GM12891 (cell line): ENCODE measurements at regions not wholly inside any gene's neighbourhood (a gene's known extent, or its start where the extent isn't known, plus 50 kb on each side); places are given as distances from the start of the nearest gene placed in this dataset.

Source experiments
- POLR2A ChIP-seq: IDR thresholded peaks from 2 replicates; pipeline ENCODE4 v1.6.1; 2011; ENCODE audit warnings: low read depth, low read length, control low read depth
- POLR2AphosphoS5 ChIP-seq: IDR thresholded peaks from 2 replicates; pipeline ENCODE4 v1.6.1; 2011; ENCODE audit warnings: low read depth, low read length, control low read depth

DNA sequence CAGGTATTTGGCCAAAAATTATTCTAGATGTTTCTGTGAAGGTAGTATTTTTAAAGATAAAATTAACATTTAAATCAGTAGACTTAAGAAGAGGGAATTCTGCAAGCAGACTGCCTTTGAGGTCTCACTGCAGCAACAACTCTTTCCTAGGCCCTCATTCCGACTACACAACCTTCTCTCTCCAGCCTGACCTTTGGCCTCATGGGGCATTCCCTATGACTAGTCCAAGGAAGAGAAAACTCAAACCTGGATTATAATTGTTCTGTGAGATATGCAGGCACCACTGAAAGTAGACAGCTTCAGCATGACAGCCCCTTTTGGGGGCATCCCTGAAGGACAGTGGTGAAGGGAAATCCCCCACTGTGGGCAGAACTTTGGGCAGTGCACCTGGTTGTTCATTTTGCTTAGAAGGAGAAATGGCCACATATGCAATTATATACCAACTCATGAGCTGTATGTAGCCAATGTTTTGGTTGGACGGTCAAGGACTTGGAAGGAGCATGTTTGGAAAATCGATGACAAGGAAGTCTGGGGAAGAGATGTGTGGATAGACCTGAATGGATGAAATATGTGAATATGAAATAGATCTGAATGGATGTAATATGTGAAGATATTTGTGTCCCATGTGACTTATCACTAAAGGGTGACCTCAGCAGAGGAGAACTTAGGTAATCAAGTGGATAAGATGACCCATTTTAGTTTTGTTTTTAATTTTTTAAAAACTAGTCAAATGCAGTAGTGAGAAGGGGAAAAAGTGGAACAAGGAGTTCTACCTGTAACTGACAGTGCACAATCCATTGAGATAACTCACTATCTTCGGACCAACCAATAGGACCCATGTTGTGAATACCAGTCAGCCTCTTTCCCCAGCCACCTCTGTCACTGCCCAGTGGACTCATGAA is 233.3 kb upstream of the FOXN3 start:
- TF ChIP-seq POLR2A (no peak), POLR2AphosphoS5 (no peak)
